Gastroesophageal sphincter (tissue), 3 donors: ENCODE measurements at regions not wholly inside any gene's neighbourhood (a gene's known extent, or its start where the extent isn't known, plus 50 kb on each side); places are given as distances from the start of the nearest gene placed in this dataset.

Experiments used
- POLR2A ChIP-seq, 2 donors: fragments of 450-650 bp; IDR thresholded peaks; one replicate each; pipeline ENCODE4 v1.6.1; 2017; ENCODE audit warnings: antibody characterized with exemption in 2 of 2, mild to moderate bottlenecking in 2 of 2, moderate library complexity in 1 of 2
- TF ChIP-seq, protein P1 (sequence below), 4 experiments: fragments of 200-600 bp in 2 of 4; fragments of 450-650 bp in 2 of 4; sonication (generic) in 1 of 4; IDR thresholded peaks; one replicate each; pipeline ENCODE4 v1.5.1; 2017 to 2019; ENCODE audit warnings: antibody characterized with exemption in 4 of 4, mild to moderate bottlenecking in 2 of 4, moderate library complexity in 2 of 4

DNA sequence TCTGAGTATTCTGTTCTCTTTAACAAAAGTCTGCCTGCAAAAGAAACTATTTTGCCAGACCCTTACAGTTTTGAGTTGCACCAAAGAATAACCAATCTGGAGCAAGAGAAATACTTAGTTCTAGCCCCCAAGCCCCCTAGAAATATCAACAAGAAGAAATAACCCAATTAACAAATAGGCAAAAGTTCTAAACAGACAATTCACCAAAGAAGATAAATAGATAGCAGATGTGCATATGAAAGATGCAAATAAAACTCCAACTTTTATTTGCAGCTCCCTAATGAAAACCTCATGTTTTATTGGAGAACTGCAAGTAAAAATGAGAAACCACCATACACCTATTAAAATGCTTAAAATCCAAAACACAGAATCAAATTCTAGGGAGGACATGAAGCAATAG is 1308.0 kb downstream of the CDH11 start:
- TF ChIP-seq, protein P1, sequence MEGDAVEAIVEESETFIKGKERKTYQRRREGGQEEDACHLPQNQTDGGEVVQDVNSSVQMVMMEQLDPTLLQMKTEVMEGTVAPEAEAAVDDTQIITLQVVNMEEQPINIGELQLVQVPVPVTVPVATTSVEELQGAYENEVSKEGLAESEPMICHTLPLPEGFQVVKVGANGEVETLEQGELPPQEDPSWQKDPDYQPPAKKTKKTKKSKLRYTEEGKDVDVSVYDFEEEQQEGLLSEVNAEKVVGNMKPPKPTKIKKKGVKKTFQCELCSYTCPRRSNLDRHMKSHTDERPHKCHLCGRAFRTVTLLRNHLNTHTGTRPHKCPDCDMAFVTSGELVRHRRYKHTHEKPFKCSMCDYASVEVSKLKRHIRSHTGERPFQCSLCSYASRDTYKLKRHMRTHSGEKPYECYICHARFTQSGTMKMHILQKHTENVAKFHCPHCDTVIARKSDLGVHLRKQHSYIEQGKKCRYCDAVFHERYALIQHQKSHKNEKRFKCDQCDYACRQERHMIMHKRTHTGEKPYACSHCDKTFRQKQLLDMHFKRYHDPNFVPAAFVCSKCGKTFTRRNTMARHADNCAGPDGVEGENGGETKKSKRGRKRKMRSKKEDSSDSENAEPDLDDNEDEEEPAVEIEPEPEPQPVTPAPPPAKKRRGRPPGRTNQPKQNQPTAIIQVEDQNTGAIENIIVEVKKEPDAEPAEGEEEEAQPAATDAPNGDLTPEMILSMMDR (IDR thresholded peaks at IDR 0.05), result no peak
- no peak for TF ChIP-seq POLR2A (IDR thresholded peaks at IDR 0.05)
